Endometrium (tissue), 2 donors: ENCODE measurements at regions not wholly inside any gene's neighbourhood (a gene's known extent, or its start where the extent isn't known, plus 50 kb on each side); places are given as distances from the start of the nearest gene placed in this dataset.
"Not testable (repeated sequence)": the region's sequence is repeated elsewhere in the genome, so short reads cannot be mapped to it uniquely, and the experiment has no call there.

Experiments used
- FAIRE-seq: peaks from 2 replicates; lab custom pipeline; 2012; peaks lifted over from hg19 to GRCh38; lab: Jason Lieb, UNC
- donor health status: control.
- donor health status: control.

GRCh38 chr1:149635290-149635899 lies 51.7 kb downstream of the PPIAL4C start:
- not testable (repeated sequence) for FAIRE-seq

DNA sequence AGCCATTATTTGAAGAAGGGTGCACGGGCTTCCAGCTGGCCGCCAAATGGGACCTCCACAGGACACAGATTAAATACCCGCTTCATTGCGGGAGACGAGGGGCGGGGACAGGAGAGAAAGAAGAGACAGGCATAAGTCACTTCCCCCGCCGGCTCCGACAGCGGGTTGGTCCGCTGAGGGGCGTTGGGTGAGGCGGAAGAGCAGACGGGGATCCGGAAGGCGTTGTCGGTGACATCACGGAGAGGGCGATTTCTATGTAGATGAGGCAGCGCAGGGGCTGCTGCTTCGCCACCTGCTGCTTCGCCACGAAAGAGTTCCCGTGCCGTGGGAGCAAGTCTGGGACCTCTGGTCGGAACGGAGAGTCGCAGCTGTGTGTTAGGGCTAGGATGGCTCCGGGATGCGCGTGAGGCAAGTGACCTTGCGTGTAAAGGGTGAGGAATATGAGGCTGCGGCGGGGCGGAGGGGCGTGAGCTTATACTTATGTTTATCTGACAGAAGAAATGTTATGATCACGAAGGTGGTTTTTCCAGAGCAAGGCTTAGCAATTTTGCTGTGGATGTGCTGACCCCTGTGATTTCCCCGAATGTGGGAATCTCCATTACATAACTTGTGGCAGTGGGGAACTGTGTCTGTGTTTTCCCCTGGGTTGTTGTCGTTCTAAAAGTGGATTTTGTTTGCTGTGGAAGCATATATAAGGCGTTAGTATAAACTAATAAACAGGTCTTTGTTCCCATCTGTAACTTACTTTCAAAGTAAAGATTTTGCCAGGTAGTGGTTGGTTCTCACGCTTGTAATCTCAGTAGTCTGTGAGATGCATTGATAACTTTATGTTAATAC lies 52.9 kb downstream of the PPIAL4C start:
- not testable (repeated sequence) for FAIRE-seq

DNA sequence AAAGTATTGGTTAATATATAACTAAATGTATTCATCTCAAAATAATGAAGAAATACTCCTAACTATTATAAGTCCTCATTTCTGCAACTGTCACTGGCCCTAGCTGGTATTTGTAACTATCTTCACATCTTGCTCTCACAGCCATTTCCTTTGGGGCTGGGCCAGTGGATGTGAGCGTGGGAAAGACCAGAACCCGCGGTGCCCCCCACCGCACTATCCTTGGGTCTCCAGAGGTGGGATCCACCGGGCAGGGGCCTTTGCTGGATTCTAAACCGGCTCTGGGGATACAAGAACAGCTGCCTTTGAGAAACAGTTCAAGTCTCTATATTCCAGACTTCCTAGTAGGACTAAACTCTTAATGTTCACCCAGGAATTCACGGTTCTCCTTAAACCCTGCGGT lies 54.8 kb downstream of the PPIAL4C start:
- not testable (repeated sequence) for FAIRE-seq

DNA sequence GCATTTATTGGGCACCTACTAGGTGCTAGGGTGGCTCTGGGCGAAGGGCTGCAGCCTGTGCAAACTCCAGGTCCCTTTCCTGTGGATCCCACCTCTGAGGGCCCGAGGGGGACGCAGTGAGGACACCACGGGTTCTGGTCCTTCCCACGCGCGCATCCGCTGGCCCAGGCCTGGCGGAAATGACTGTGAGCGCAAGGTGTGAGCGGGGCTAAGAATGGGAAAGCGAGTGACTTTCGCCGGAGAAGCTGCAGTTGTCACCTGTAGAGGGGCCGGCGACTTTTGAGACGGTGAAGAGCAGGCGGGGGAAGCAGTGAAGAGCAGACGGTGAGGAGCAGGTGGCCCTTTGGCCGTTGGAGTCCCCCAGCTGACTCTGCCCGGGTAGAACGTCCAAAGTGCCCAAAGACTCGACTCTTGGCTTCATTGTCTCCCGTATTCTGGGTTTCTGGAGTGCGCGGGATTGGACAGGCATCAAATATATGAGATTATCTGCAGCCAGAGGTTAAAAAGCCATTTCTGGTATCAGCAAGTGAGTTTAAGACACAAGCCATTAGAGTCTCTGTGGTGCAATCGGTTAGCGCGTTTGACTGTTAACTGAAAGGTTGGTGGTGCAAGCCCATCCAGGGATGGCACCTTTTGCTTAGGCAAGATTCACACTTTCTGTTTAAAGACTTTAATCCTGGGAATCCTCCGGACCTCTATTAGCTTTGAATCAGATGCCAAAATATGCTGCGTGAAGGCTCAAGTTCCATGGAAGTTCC lies 55.4 kb downstream of the PPIAL4C start:
- not testable (repeated sequence) for FAIRE-seq

- FAIRE-seq: not testable (repeated sequence)
Observed at GRCh38 chr1:149641179-149641578, 57.5 kb downstream of the PPIAL4C start.

GRCh38 chr1:149644818-149645217 lies 61.2 kb downstream of the PPIAL4C start:
- peak; percentile 78 for FAIRE-seq

- not testable (repeated sequence) for FAIRE-seq
Observed at GRCh38 chr1:149646360-149647017, 62.8 kb downstream of the PPIAL4C start.

GRCh38 chr1:149647018-149647373 lies 63.3 kb downstream of the PPIAL4C start:
- not testable (repeated sequence) for FAIRE-seq

DNA sequence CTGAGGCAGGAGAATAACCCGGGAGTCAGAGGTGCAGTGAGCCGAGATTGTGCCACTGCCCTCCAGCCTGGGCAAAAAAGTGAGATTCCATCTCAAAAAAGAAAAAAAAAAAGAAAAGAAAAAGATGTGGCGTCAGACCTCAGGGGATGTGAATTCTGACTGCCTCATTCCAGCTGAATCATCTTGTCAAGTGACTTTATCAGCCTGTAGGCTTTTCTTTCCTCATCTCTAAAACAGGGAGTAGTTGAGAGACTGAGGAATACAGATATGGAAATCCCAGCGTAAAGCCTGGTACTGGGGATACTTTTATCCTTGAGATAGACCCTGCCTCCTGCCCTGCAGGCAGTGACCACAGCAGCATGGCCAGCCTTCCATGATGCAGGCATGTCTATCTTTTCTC lies 74.1 kb downstream of the PPIAL4C start:
- FAIRE-seq: not testable (repeated sequence)

DNA sequence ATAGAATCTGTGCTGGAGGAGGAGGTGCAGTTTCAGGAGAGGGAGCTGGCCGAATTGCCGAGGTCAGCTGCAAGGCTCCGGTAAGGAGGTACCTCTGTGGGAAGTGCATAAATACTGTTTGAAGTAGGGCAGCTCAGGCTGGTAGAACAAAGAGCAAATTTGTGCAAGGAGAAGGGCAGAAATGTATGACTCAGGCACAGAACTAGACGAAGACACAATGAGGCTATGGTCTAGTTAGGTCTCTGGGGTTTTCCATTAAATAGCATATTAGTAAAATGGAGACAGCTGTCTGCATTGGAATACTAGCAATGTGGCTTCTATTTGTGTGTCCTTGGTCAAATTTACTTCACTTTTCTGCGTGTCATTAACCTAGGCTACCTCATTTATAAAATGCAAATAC lies 74.5 kb downstream of the PPIAL4C start:
- FAIRE-seq: not testable (repeated sequence)

DNA sequence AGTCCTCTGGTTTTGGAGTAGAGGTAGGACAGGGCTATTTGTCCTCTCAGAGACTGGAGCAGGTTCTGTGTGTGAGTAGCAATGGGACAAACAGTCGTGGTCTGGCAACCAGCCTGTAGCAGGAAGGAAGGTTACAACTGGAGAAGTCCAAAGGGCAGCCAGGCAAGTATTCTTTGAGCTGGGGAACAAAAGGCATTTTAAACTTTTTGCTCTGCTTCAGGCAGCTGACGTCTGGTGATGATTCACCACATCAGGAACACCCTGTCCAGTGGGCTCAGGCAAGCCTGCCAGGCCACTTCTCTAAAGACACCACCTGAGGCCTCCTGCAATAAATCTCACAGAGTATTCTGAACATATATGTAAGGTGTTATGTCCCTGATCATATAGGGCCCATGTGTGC lies 81.0 kb downstream of the PPIAL4C start:
- not testable (repeated sequence) for FAIRE-seq

DNA sequence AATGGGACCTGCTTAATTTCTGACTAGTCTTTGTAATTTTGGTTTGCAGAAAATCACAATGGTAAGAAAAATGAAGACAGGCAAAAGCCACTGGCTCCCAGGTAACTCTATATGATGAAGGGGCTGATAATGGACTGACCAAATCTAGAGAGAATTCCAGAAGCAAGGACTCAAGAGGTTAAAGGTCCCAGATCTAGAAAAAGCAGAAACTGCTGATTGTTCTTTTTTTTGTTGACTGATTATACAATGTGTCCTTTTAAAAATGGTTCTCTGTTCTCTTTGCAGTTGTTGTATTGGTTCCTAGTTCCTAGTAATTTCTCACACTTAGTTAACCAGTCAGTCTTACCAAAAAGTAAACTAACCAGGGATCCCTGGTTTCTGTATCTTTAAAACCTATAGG lies 81.4 kb downstream of the PPIAL4C start:
- FAIRE-seq: not testable (repeated sequence)

DNA sequence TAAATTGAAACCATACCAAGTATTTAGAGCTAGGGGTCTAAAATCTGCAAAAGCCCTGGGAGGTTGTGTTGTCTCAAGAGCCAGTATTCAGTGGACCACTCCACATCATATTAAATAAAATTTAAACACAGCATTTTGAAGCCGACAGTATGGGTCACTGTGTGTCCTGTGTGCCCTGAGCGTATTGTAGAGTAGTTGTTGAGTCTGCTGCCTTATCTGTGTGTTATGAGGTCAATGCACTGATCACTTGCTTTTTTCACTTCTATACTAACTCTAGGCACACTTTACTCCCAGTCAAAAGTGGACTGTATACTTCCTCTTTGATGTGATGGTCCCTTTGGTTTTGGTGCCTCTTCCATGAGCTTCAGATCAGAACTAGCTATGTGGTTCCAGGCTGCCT lies 81.9 kb downstream of the PPIAL4C start:
- FAIRE-seq: not testable (repeated sequence)

- not testable (repeated sequence) for FAIRE-seq
Observed at GRCh38 chr1:149673231-149673909, 89.7 kb downstream of the PPIAL4C start.

DNA sequence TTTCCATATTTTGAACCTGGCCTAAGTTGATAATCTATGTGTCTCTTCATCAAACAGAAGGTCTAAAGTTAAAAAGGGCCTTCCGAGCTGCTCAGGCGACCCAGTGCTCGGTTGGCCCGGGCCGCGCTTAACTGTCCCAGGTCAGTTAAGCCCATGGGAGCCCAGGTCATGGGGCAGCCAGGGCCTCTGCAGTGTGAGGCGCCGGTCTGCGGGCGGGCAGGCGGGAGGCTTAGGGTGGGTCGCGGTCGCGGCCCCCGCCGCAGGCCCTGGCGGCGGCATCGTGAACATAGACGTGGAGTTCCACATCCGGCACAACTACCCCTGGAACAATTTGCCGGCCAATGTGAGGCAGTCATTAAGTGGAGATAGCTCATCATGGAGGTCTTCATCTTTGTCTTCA lies 91.3 kb downstream of the PPIAL4C start:
- not testable (repeated sequence) for FAIRE-seq

DNA sequence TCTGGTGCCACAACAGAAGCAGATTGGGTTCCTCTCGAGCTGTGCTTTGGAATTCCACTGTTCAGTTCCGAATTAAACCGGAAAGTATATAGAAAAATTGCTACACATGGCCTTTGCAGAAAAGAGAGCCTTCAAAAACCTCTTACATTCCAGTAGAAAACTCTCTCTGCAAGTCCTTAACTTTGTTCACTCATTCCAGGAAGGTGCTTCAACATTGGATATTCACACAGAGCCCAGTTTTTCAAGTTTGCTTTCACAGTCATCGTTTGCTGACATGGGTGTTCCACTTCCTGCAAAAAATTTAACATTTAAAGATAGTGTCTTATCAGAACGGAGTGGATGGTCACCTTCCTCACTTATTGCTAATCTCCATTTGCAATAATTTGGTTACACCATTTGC lies 93.7 kb downstream of the PPIAL4C start:
- not testable (repeated sequence) for FAIRE-seq

GRCh38 chr1:149686593-149687238 lies 95.8 kb upstream of the FCGR1A start:
- not testable (repeated sequence) for FAIRE-seq

DNA sequence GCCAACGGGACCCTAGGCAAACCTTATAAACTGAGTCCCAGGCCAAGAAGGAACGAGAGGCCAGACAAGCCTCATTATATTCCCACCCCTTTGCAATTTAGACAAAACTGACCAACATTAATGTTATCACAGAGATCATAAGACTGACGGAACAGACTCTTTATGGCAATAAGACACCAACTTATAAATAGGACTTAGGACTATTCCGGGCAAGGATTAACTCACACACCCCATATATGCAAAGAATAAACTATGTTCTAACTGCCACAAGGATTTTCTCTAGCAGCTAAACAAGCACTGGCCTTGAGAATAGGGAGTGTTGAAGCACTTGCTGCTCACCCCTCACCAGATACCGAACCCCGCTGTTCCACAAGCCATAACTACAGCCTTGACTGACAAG lies 91.1 kb upstream of the FCGR1A start:
- FAIRE-seq: not testable (repeated sequence)

GRCh38 chr1:149692804-149693539 lies 89.5 kb upstream of the FCGR1A start:
- FAIRE-seq: not testable (repeated sequence)

DNA sequence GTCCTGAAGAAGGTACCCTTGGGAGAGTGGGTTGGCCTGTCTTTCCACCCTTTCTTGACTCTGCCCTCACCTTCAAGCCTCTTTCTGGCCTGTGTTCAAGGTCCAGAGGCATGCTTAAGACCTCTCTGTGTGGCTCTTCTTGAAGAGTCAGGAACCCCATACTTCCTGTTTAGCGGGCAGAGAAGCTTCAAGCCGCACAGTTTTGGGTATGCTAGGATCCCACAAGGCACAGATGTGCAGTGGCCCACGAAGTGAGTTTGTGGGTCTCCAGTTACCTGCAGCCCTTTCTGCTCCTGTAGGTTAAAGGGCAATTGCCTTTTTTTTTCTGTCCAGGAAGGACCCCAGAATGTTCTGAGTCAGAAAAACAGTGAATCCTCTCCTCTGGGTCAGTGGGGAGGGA lies 87.4 kb upstream of the FCGR1A start:
- not testable (repeated sequence) for FAIRE-seq
